ENCODE measurements at regions not wholly inside any gene's neighbourhood (a gene's known extent, or its start where the extent isn't known, plus 50 kb on each side); places are given as distances from the start of the nearest gene placed in this dataset.
"Not testable (repeated sequence)": the region's sequence is repeated elsewhere in the genome, so short reads cannot be mapped to it uniquely, and the experiment has no call there.

- no peak for DNase-seq
Observed at GRCh38 chrX:1009771-1010170, 202.7 kb downstream of the CRLF2 start.

GRCh38 chrX:1006156-1006730 is 206.2 kb downstream of the CRLF2 start:
- no peak for DNase-seq

GRCh38 chrX:1002611-1003010 is 209.8 kb downstream of the CRLF2 start:
- DNase-seq, result no peak

- DNase-seq, result no peak
Observed at GRCh38 chrX:997631-998137, 214.8 kb downstream of the CRLF2 start.

GRCh38 chrX:994780-995179 is 217.7 kb downstream of the CRLF2 start:
- DNase-seq, result no peak

GRCh38 chrX:989959-990510 is 222.4 kb downstream of the CRLF2 start:
- peak; percentile 78 for DNase-seq

GRCh38 chrX:988530-988929 is 223.9 kb downstream of the CRLF2 start:
- DNase-seq, result not testable (repeated sequence)

GRCh38 chrX:981791-982626 is 230.4 kb downstream of the CRLF2 start:
- DNase-seq, result no peak

GRCh38 chrX:980587-981235 is 231.7 kb downstream of the CRLF2 start:
- no peak for DNase-seq

GRCh38 chrX:979127-979526 is 233.3 kb downstream of the CRLF2 start:
- not testable (repeated sequence) for DNase-seq

- no peak for DNase-seq
Observed at GRCh38 chrX:973010-973632, 239.3 kb downstream of the CRLF2 start.

GRCh38 chrX:968148-968965 is 244.1 kb downstream of the CRLF2 start:
- no peak for DNase-seq

GRCh38 chrX:966396-967070 is 245.9 kb downstream of the CRLF2 start:
- DNase-seq, result no peak

GRCh38 chrX:964831-965416 is 247.5 kb downstream of the CRLF2 start:
- no peak for DNase-seq

- DNase-seq, result no peak
Observed at GRCh38 chrX:960821-961220, 251.6 kb downstream of the CRLF2 start.

GRCh38 chrX:959595-959994 is 252.9 kb downstream of the CRLF2 start:
- no peak for DNase-seq

- not testable (repeated sequence) for DNase-seq
Observed at GRCh38 chrX:955168-955781, 257.2 kb downstream of the CRLF2 start.

- DNase-seq, result no peak
Observed at GRCh38 chrX:953879-954482, 258.5 kb downstream of the CRLF2 start.

GRCh38 chrX:952816-953215 is 259.6 kb downstream of the CRLF2 start:
- DNase-seq, result no peak

GRCh38 chrX:947262-947661 is 265.2 kb downstream of the CRLF2 start:
- DNase-seq, result not testable (repeated sequence)

All from CD4-positive, alpha-beta T cell treated with Interleukin-4 for 4 hours (primary cell).